GM23338 (cell line): ENCODE measurements at regions not wholly inside any gene's neighbourhood (a gene's known extent, or its start where the extent isn't known, plus 50 kb on each side); places are given as distances from the start of the nearest gene placed in this dataset.

ENCODE experiments used
- CTCF ChIP-seq, 2 experiments: fragments of 200-600 bp in 1 of 2; sonication (generic) in 1 of 2; conservative IDR thresholded peaks; 2 replicates each; pipeline versions ENCODE4 v1.5.1 to v1.6.1; 2016 to 2017; ENCODE audit warnings: antibody characterized with exemption in 2 of 2, low read depth in 2 of 2, mild to moderate bottlenecking in 2 of 2, moderate library complexity in 1 of 2
- EZH2 ChIP-seq: fragments of 200-600 bp; sonication (generic); IDR thresholded peaks from one replicate; pipeline ENCODE4 v1.8.0; 2017; ENCODE audit warnings: antibody characterized with exemption, mild to moderate bottlenecking, low read depth; ENCODE audit not compliant: unreplicated experiment
- EZH2phosphoT487 ChIP-seq: fragments of 200-600 bp; sonication (generic); IDR thresholded peaks from one replicate; pipeline ENCODE4 v1.8.1; 2018; ENCODE audit warnings: antibody characterized with exemption; ENCODE audit not compliant: unreplicated experiment
- JUNB ChIP-seq: IDR thresholded peaks from one replicate; pipeline ENCODE4 v1.6.1; 2016; ENCODE audit warnings: antibody characterized with exemption; ENCODE audit not compliant: unreplicated experiment
- POLR2AphosphoS5 ChIP-seq: IDR thresholded peaks from 2 replicates; pipeline ENCODE4 v1.6.1; 2016; ENCODE audit warnings: antibody characterized with exemption, low read depth
- TF ChIP-seq, protein P1 (sequence below): IDR thresholded peaks from one replicate; pipeline ENCODE4 v1.6.1; 2018; ENCODE audit warnings: antibody characterized with exemption; ENCODE audit not compliant: unreplicated experiment

- no peak for TF ChIP-seq CTCF (conservative IDR thresholded peaks at IDR 0.05; ENCODE audit: low read depth in 2 of 2)
- TF ChIP-seq EZH2: no peak
- no peak for TF ChIP-seq JUNB
- TF ChIP-seq EZH2phosphoT487: no peak
- no peak for TF ChIP-seq POLR2AphosphoS5
- TF ChIP-seq, protein P1, sequence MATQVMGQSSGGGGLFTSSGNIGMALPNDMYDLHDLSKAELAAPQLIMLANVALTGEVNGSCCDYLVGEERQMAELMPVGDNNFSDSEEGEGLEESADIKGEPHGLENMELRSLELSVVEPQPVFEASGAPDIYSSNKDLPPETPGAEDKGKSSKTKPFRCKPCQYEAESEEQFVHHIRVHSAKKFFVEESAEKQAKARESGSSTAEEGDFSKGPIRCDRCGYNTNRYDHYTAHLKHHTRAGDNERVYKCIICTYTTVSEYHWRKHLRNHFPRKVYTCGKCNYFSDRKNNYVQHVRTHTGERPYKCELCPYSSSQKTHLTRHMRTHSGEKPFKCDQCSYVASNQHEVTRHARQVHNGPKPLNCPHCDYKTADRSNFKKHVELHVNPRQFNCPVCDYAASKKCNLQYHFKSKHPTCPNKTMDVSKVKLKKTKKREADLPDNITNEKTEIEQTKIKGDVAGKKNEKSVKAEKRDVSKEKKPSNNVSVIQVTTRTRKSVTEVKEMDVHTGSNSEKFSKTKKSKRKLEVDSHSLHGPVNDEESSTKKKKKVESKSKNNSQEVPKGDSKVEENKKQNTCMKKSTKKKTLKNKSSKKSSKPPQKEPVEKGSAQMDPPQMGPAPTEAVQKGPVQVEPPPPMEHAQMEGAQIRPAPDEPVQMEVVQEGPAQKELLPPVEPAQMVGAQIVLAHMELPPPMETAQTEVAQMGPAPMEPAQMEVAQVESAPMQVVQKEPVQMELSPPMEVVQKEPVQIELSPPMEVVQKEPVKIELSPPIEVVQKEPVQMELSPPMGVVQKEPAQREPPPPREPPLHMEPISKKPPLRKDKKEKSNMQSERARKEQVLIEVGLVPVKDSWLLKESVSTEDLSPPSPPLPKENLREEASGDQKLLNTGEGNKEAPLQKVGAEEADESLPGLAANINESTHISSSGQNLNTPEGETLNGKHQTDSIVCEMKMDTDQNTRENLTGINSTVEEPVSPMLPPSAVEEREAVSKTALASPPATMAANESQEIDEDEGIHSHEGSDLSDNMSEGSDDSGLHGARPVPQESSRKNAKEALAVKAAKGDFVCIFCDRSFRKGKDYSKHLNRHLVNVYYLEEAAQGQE: no peak
These were observed 405.1 kb upstream of the SEMA6D start for GRCh38 chr15:47312161-47312560.
